GM12864 (cell line): ENCODE measurements at regions not wholly inside any gene's neighbourhood (a gene's known extent, or its start where the extent isn't known, plus 50 kb on each side); places are given as distances from the start of the nearest gene placed in this dataset.
"Not testable (repeated sequence)": the region's sequence is repeated elsewhere in the genome, so short reads cannot be mapped to it uniquely, and the experiment has no call there.

Source experiments
- DNase-seq: peaks from one replicate; pipeline ENCODE4 v3.0.0-alpha.2; 2011; ENCODE audit warnings: low read depth
- H3K4me3 ChIP-seq: 2 replicates; pipeline ENCODE4 v1.5.1; 2011; ENCODE audit warnings: mild to moderate bottlenecking, low read depth, low read length, control low read depth
- CTCF ChIP-seq: IDR thresholded peaks from 2 replicates; pipeline ENCODE4 v1.5.1; 2011; ENCODE audit warnings: low read depth, mild to moderate bottlenecking, moderate library complexity, low read length, control low read depth, inconsistent platforms; ENCODE audit errors: missing control alignments

- DNase-seq, result no peak
- no peak overlapping the region for H3K4me3 ChIP-seq
- TF ChIP-seq CTCF, result no peak
Observed at GRCh38 chr21:23949493-23949892, 1657.8 kb downstream of the MRPL39 start.

GRCh38 chr21:23939369-23940065, 1667.8 kb downstream of the MRPL39 start:
- DNase-seq, result no peak
- no peak overlapping the region for H3K4me3 ChIP-seq
- TF ChIP-seq CTCF, result no peak

- DNase-seq, result no peak
- no peak overlapping the region for H3K4me3 ChIP-seq
- no peak for TF ChIP-seq CTCF
Observed at GRCh38 chr21:23936991-23937390, 1670.3 kb downstream of the MRPL39 start.

- no peak for DNase-seq
- peak; percentile 35 for TF ChIP-seq CTCF
- H3K4me3 ChIP-seq, result no peak overlapping the region
Observed at GRCh38 chr21:23936224-23936623, 1671.1 kb downstream of the MRPL39 start.

GRCh38 chr21:23930565-23930964, 1676.7 kb downstream of the MRPL39 start:
- no peak for DNase-seq

GRCh38 chr21:23926430-23926829, 1680.9 kb downstream of the MRPL39 start:
- DNase-seq, H3K4me3 ChIP-seq: not testable (repeated sequence)

More at GRCh38 chr21:23930565-23930964, 1676.7 kb downstream of the MRPL39 start:
- TF ChIP-seq CTCF, result no peak
- H3K4me3 ChIP-seq, result no peak overlapping the region

- no peak overlapping the region for H3K4me3 ChIP-seq
- no peak for TF ChIP-seq CTCF
- no peak for DNase-seq
Observed at GRCh38 chr21:23921670-23922418, 1685.4 kb downstream of the MRPL39 start.
